PC-9 (cell line): ENCODE measurements at regions not wholly inside any gene's neighbourhood (a gene's known extent, or its start where the extent isn't known, plus 50 kb on each side); places are given as distances from the start of the nearest gene placed in this dataset.

Source experiments
- EZH2 ChIP-seq: fragments of 200-600 bp; sonication (generic); IDR thresholded peaks from 2 replicates; pipeline ENCODE4 v1.8.0; 2017; ENCODE audit warnings: antibody characterized with exemption, low read depth
- TF ChIP-seq, protein P1 (sequence below): fragments of 200-600 bp; sonication (generic); conservative IDR thresholded peaks from 2 replicates; pipeline ENCODE4 v1.6.1; 2017; ENCODE audit warnings: mixed run types, antibody characterized with exemption, mild to moderate bottlenecking, moderate library complexity

DNA sequence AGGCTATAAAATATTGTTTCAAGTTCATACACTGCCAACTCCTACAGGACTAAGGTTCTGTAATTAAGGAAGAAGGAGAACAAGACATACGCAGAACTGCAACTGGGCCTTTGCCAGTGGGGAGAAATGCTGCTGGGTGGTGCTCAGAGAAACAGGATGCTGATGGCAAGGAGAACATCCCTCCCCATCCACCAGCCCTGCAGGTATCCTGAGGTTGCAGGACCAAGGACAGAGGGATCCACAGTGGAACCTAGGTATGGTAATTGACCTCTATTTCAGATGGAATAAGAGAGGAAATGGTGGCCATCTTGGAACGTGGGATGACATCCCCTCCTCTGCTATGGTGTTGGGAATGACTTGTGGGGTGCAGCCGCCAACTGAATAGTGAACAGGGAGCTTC, 206.3 kb upstream of the S1PR3 start:
- no peak for TF ChIP-seq EZH2
- TF ChIP-seq, protein P1, sequence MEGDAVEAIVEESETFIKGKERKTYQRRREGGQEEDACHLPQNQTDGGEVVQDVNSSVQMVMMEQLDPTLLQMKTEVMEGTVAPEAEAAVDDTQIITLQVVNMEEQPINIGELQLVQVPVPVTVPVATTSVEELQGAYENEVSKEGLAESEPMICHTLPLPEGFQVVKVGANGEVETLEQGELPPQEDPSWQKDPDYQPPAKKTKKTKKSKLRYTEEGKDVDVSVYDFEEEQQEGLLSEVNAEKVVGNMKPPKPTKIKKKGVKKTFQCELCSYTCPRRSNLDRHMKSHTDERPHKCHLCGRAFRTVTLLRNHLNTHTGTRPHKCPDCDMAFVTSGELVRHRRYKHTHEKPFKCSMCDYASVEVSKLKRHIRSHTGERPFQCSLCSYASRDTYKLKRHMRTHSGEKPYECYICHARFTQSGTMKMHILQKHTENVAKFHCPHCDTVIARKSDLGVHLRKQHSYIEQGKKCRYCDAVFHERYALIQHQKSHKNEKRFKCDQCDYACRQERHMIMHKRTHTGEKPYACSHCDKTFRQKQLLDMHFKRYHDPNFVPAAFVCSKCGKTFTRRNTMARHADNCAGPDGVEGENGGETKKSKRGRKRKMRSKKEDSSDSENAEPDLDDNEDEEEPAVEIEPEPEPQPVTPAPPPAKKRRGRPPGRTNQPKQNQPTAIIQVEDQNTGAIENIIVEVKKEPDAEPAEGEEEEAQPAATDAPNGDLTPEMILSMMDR = no peak
